HG02763 (cell line): ENCODE measurements at regions not wholly inside any gene's neighbourhood (a gene's known extent, or its start where the extent isn't known, plus 50 kb on each side); places are given as distances from the start of the nearest gene placed in this dataset.

ENCODE experiments used
- ATAC-seq: cut with Tn5 transposase; IDR thresholded peaks from one replicate; pipeline ENCODE4 v1.9.1; 2021; ENCODE audit warnings: mild to moderate bottlenecking, moderate library complexity; ENCODE audit not compliant: unreplicated experiment

- no peak for ATAC-seq
Observed at GRCh38 chr2:80722803-80723202, 418.3 kb upstream of the LRRTM1 start.

- no peak for ATAC-seq
Observed at GRCh38 chr2:80719607-80720006, 415.1 kb upstream of the LRRTM1 start.

GRCh38 chr2:80715433-80715832 lies 410.9 kb upstream of the LRRTM1 start:
- no peak for ATAC-seq

- no peak for ATAC-seq
Observed at GRCh38 chr2:80711915-80712314, 407.4 kb upstream of the LRRTM1 start.

- no peak for ATAC-seq
Observed at GRCh38 chr2:80706951-80707350, 402.4 kb upstream of the LRRTM1 start.

- ATAC-seq, result no peak
Observed at GRCh38 chr2:80706541-80706940, 402.0 kb upstream of the LRRTM1 start.

- ATAC-seq, result no peak
Observed at GRCh38 chr2:80703532-80703931, 399.0 kb upstream of the LRRTM1 start.

GRCh38 chr2:80700961-80701360 lies 396.4 kb upstream of the LRRTM1 start:
- no peak for ATAC-seq
